GM23248 (cell line): ENCODE measurements at regions not wholly inside any gene's neighbourhood (a gene's known extent, or its start where the extent isn't known, plus 50 kb on each side); places are given as distances from the start of the nearest gene placed in this dataset.
"Not testable (repeated sequence)": the region's sequence is repeated elsewhere in the genome, so short reads cannot be mapped to it uniquely, and the experiment has no call there.

Experiments
- DNase-seq: peaks from one replicate; pipeline ENCODE4 v3.0.0-alpha.2; 2015
- H2AFZ ChIP-seq: fragments of 200-600 bp; sonication (generic); 2 replicates; pipeline ENCODE4 v1.6.1; 2016; ENCODE audit warnings: antibody characterized with exemption
- H3F3A ChIP-seq: fragments of 200-600 bp; sonication (generic); 2 replicates; pipeline ENCODE4 v1.6.1; 2016; ENCODE audit warnings: mild to moderate bottlenecking, antibody characterized with exemption, mixed run types; ENCODE audit not compliant: insufficient read depth
- H3K27ac ChIP-seq: fragments of 200-600 bp; sonication (generic); 2 replicates; pipeline ENCODE4 v1.5.1; 2016; ENCODE audit warnings: mild to moderate bottlenecking
- H3K27me3 ChIP-seq: fragments of 200-600 bp; sonication (generic); replicated peaks from 2 replicates; pipeline ENCODE4 v1.6.1; 2016; ENCODE audit warnings: mild to moderate bottlenecking; ENCODE audit not compliant: insufficient read depth
- H3K36me3 ChIP-seq: fragments of 200-600 bp; sonication (generic); 2 replicates; pipeline ENCODE4 v1.6.1; 2016; ENCODE audit warnings: low read depth, mild to moderate bottlenecking
- H3K4me1 ChIP-seq: fragments of 200-600 bp; sonication (generic); 2 replicates; pipeline ENCODE4 v1.6.1; 2016; ENCODE audit warnings: mild to moderate bottlenecking; ENCODE audit not compliant: insufficient read depth
- H3K4me2 ChIP-seq: fragments of 200-600 bp; sonication (generic); one replicate; pipeline ENCODE4 v1.6.1; 2016; ENCODE audit warnings: mild to moderate bottlenecking; ENCODE audit not compliant: unreplicated experiment
- H3K4me3 ChIP-seq: fragments of 200-600 bp; sonication (generic); 2 replicates; pipeline ENCODE4 v1.5.1; 2016; ENCODE audit warnings: mild to moderate bottlenecking
- H3K79me2 ChIP-seq: fragments of 200-600 bp; sonication (generic); 2 replicates; pipeline ENCODE4 v1.6.1; 2016; ENCODE audit warnings: mild to moderate bottlenecking; ENCODE audit not compliant: insufficient read depth
- H3K9ac ChIP-seq: fragments of 200-600 bp; sonication (generic); 2 replicates; pipeline ENCODE4 v1.6.1; 2016; ENCODE audit warnings: mild to moderate bottlenecking
- H3K9me2 ChIP-seq: fragments of 200-600 bp; sonication (generic); 2 replicates; pipeline ENCODE4 v1.6.1; 2016; ENCODE audit warnings: mixed run types, mild to moderate bottlenecking, moderate library complexity; ENCODE audit not compliant: insufficient read depth
- H3K9me3 ChIP-seq: fragments of 200-600 bp; sonication (generic); one replicate; pipeline ENCODE4 v1.6.1; 2017; ENCODE audit warnings: low read depth
- H4K20me1 ChIP-seq: fragments of 200-600 bp; sonication (generic); 2 replicates; pipeline ENCODE4 v1.6.0; 2016; ENCODE audit not compliant: insufficient read depth
- EZH2 ChIP-seq: fragments of 200-600 bp; sonication (generic); IDR thresholded peaks from 2 replicates; pipeline ENCODE4 v1.6.1; 2018; ENCODE audit warnings: antibody characterized with exemption, mild to moderate bottlenecking; ENCODE audit not compliant: insufficient read depth, poor library complexity, severe bottlenecking
- EZH2phosphoT487 ChIP-seq: fragments of 200-600 bp; sonication (generic); IDR thresholded peaks from 2 replicates; pipeline ENCODE4 v1.6.1; 2018; ENCODE audit warnings: antibody characterized with exemption, moderate library complexity, mild to moderate bottlenecking, low read depth; ENCODE audit not compliant: insufficient read depth
- WGBS, 2 experiments: methylation state at CpG; one replicate each; pipeline ENCODE4 v1.1.6; 2015 to 2017; ENCODE audit warnings: low lambda C conversion rate in 2 of 2, low coverage in 1 of 2; ENCODE audit errors: missing lambda C conversion rate in 2 of 2; 5-methylcytosine and 5-hydroxymethylcytosine counted together
- in situ Hi-C: fragments of 300-500 bp; cut with MboI; formaldehyde crosslinking; loops from 2 replicates; pipeline ENCODE4 v1.15.0; 2020

DNA sequence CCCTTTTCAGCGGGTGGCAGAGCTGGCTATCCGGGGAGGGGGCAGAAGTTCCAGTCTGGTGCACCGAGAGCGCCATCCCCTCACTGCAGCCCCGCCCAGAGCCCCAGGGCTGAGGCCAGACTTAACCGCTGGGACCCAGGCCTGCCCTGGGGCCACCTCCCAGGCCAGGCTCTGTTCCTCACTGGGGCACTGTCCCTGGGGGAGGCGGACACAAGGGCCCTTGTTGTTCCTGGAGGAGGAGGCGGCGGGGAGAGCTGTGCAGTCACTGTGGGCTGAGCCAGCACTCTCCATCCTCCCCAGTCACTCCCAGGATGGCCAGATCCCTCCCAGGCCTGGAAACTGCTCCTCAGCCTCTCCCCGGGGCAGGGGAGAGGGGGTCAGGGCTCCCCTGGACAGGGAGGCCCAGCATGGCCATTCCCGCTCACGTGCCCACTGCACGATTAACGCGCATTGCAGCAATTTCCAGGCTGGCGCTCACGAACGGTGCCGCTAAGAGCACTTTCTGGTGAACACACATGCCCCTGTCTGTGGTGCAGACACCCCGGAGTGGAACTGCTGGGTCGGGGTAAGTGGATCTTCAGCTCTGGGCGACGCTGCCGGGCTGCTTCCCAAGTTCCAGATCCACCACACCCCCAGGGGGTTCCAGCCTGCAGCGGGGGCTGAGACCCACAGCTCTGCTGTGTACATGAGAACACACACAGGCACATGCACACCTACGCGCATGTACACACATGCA is 89.8 kb upstream of the SFSWAP start:
- Histone ChIP-seq H3K27ac (no peak overlapping the region), H4K20me1 (no peaks in the 10 kb centered on the region), H3F3A (no peaks in the 10 kb centered on the region), H3K4me1 (no peaks in the 10 kb centered on the region), H3K36me3 (no peaks in the 10 kb centered on the region), H3K9me2 (no peaks in the 10 kb centered on the region), H3K9me3 (no peaks in the 10 kb centered on the region), H3K9ac (no peak overlapping the region), H3K27me3 (peaks cover 5% of the 10 kb centered on the region; the same call in 1 of the 2 replicates), H3K4me2 (no peak overlapping the region), H3K79me2 (no peaks in the 10 kb centered on the region), H3K4me3 (no peak overlapping the region), H2AFZ (no peak overlapping the region)
- WGBS, 2 experiments: 63 to 69% methylated on average over 17 to 26 of the region's 27 CpGs
- TF ChIP-seq EZH2 (no peak), EZH2phosphoT487 (no peak)
- DNase-seq: no peak
- in situ Hi-C loops: no loop called here

DNA sequence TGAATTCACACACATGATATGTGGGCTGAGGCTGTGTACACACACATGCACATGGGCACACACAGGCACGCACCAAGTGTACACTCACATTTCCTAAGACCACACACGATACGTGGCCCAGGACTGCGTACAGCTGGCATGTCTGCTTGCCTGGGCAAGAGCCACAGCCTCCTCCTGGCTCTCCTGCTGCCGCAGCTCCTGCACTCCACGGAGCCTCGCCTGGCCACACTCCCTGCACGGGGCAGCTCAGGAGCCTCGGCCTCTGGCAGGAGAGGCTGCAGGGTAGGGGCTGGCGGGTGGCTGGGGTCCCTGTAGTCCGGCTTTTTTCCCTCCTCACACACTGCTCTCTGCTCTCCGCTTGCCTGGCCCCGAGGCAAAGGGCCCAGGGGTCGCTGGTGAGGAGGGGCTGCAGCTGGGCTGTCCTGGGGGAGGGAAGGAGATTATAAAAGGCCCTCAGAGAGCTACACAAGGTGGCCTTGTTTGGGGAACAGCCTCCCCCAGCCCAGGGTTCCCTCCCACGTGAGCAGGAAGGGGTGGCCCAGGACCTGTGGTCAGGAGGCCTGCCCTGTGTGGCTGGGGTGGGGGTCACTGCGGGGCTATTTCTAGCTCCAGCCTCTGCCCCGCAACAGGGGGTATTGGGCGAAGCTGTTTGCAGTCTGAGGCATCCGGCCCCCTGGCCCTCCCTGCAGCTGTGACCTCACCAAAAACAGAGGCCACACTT is 89.0 kb upstream of the SFSWAP start:
- no peak for TF ChIP-seq EZH2phosphoT487
- no peak for TF ChIP-seq EZH2
- Histone ChIP-seq H3F3A (no peaks in the 10 kb centered on the region), H3K4me3 (no peak overlapping the region), H3K27me3 (peaks cover 5% of the 10 kb centered on the region; the same call in 1 of the 2 replicates), H3K4me1 (no peaks in the 10 kb centered on the region), H2AFZ (no peak overlapping the region), H3K9ac (no peak overlapping the region), H3K79me2 (no peaks in the 10 kb centered on the region), H3K4me2 (no peak overlapping the region), H3K9me2 (no peaks in the 10 kb centered on the region), H3K36me3 (no peaks in the 10 kb centered on the region), H3K9me3 (no peaks in the 10 kb centered on the region), H3K27ac (no peak overlapping the region), H4K20me1 (no peaks in the 10 kb centered on the region)
- 33 to 36% methylated on average over 19 of the region's 19 CpGs for WGBS, 2 experiments
- in situ Hi-C loops: no loop called here
- no peak for DNase-seq

DNA sequence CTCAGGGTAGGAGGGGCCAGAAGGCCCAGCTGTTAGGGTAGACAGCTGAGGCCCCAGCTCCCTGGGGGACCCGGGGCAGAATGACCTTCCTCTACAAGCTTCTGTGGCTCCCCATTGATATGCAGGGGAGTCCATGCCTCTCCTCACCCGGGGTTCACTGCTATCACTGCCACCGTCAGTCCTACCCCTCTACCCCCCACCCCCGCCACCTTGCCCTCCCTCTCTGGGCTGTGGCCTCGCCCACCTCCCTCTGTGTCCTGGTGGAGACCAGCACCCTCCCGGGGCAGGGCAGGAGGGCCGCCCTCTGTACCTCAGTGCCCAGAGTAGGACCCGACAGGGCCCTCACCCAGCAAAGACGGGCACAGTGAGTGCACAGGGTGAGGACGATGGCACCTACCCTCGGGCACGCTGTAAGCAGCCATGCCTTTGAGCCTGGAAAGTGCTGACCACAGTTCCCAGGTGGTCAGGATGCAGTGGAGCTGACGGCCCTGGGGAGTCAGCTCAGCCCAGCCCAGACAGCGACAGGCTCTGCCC is 88.4 kb upstream of the SFSWAP start:
- no peaks in the 10 kb centered on the region for H3K36me3 ChIP-seq
- no peak overlapping the region for H3K4me2 ChIP-seq
- in situ Hi-C loops: no loop called here
- H3K27ac ChIP-seq: no peak overlapping the region
- 58 to 67% methylated on average over 10 to 14 of the region's 14 CpGs for WGBS, 2 experiments
- H3K9ac ChIP-seq: no peak overlapping the region
- no peak overlapping the region for H2AFZ ChIP-seq
- peaks cover 5% of the 10 kb centered on the region; the same call in 1 of the 2 replicates for H3K27me3 ChIP-seq
- H4K20me1 ChIP-seq: no peaks in the 10 kb centered on the region
- no peaks in the 10 kb centered on the region for H3K4me1 ChIP-seq
- H3K79me2 ChIP-seq: no peaks in the 10 kb centered on the region
- DNase-seq: no peak
- H3K9me2 ChIP-seq: no peaks in the 10 kb centered on the region
- no peak for TF ChIP-seq EZH2
- no peak for TF ChIP-seq EZH2phosphoT487
- H3K4me3 ChIP-seq: no peak overlapping the region
- H3F3A ChIP-seq: no peaks in the 10 kb centered on the region
- no peaks in the 10 kb centered on the region for H3K9me3 ChIP-seq

DNA sequence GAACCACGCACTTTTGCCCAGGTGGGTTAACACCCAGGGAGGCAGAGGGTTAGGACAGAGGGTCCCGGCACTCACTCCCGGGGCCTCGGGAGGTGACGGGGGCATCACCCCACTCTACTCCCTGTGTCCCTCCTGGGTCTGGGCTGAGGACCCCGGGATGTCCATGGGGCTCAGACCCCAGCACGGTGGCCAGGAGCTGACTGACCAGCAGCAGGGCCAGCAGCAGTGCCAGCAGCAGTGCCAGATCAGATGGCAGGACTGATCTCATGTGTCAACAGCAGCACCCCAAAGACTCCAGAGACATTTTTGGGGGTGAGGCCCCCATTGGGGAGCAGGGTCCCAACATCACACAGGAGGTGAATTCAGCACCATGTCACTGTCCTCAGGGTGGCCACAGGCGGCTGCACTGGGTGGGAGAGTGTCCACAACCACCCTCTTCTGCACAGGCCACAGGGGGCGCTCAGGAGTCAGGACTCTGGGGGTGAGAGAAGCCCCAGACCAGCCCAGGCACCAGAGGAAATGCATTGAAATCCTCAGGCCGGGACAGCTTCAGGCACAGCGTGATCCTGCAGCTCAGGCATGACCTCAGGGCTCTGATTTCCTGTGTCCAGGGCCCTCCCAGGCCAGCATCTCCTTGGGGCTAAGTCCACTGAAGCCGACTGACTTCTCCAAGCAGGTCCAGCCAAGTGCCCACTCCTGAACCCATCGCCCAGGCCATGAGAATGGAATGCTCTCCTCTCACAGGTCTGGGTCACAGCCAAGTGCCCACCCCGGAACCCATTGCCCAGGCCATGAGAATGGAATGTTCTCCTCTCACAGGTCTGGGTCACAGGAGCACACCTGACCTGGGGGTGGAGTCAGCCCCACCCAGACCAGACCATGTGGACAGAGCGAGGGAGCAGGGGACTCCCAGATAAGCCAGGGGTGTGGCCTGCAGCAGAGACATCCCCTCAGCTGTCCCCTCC is 87.2 kb upstream of the SFSWAP start:
- H3K36me3 ChIP-seq, H3K4me2 ChIP-seq, H3K9ac ChIP-seq, H4K20me1 ChIP-seq, H2AFZ ChIP-seq, H3K79me2 ChIP-seq, in situ Hi-C loops, H3F3A ChIP-seq, H3K27ac ChIP-seq, H3K27me3 ChIP-seq, H3K9me3 ChIP-seq, H3K4me3 ChIP-seq, DNase-seq, H3K9me2 ChIP-seq, H3K4me1 ChIP-seq: not testable (repeated sequence)
- WGBS, 2 experiments: 75 to 76% methylated on average over 14 to 15 of the region's 15 CpGs

DNA sequence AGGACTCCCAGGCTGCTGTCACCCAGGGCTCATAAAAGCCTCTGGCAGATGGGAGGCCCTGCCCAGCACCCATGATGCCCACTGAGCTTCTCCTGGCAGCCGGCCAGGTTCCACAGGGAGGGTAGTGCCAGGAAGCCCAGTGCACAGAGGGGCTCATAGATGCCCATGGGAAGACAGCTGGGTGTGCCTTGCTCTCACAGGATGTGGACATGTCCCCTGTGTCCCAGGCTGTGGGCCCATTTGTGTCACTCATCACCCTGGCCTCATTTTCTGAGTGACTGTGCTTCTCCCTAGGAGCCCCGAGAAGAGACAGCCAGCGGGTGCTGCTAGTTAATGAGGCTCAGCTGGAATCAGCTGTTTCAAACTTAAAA is 86.5 kb upstream of the SFSWAP start:
- H3K36me3 ChIP-seq, H3K27ac ChIP-seq, H3K4me3 ChIP-seq, in situ Hi-C loops, H3F3A ChIP-seq, H3K79me2 ChIP-seq, H3K27me3 ChIP-seq, H3K9me2 ChIP-seq, H4K20me1 ChIP-seq, H3K9me3 ChIP-seq, DNase-seq, H2AFZ ChIP-seq, H3K4me1 ChIP-seq, H3K4me2 ChIP-seq, H3K9ac ChIP-seq: not testable (repeated sequence)
- 0 to 4% methylated on average over 3 of the region's 3 CpGs for WGBS, 2 experiments

DNA sequence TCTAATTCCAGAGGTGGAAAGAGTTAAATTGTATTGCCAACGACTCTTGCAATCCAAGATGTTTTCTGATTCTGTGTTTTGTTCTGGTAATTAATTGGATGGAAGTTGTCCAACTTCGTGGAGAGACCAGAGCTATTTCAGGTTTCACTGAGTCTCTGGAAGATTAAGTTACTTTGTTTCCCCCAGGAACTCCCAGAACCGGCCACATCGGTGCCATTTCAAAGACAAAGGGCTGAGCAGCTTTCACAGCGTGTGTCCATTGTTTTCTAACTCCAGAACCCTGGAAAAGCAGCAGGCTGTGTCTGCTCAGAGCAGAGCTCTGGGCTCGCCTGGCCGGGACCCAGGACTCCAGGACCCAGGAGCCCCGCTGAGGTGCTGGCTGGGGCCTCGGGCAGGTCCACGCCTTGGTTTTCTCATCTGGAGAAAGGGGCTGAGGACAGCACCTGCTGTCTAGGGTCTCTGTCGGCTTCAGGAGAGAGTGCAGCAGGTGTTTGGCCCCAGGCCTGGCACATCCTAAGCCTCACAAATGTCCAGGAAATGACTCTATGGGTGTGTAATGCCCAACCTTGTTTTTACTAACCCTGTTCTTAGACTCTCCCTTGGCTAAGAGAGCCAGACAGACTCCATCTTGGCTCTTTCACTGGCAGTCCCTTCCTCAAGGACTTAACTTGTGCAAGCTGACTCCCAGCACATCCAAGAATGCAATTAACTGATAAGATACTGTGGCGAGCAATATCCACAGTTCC is 86.0 kb upstream of the SFSWAP start:
- in situ Hi-C loops, H3K36me3 ChIP-seq, H3F3A ChIP-seq, H3K4me3 ChIP-seq, H3K9me3 ChIP-seq, H3K4me1 ChIP-seq, H3K27ac ChIP-seq, H3K4me2 ChIP-seq, H3K9me2 ChIP-seq, H3K9ac ChIP-seq, H2AFZ ChIP-seq, H3K27me3 ChIP-seq, H4K20me1 ChIP-seq, H3K79me2 ChIP-seq, DNase-seq: not testable (repeated sequence)
- 7 to 10% methylated on average over 12 of the region's 12 CpGs for WGBS, 2 experiments
